ENCODE measurements at regions not wholly inside any gene's neighbourhood (a gene's known extent, or its start where the extent isn't known, plus 50 kb on each side); places are given as distances from the start of the nearest gene placed in this dataset.

- no peak for DNase-seq (ENCODE audit: low spot score)
These were observed 127.1 kb downstream of the NMUR2 start for GRCh38 chr5:152277936-152278335.

GRCh38 chr5:152274224-152274623 is 130.9 kb downstream of the NMUR2 start:
- H3K36me3 Mint-ChIP-seq (ENCODE audit: low read depth, unreplicated experiment): no peaks in the 10 kb centered on the region
- DNase-seq (ENCODE audit: low spot score): no peak
- peaks cover 13% of the 10 kb centered on the region for H3K4me1 Mint-ChIP-seq (ENCODE audit: unreplicated experiment)
- H3K9me3 Mint-ChIP-seq (ENCODE audit: unreplicated experiment): no peaks in the 10 kb centered on the region
- H3K27me3 Mint-ChIP-seq (ENCODE audit: unreplicated experiment): peaks cover 3% of the 10 kb centered on the region
- H3K4me3 Mint-ChIP-seq (ENCODE audit: unreplicated experiment): no peak overlapping the region
- no peak for TF ChIP-seq CTCF (IDR thresholded peaks at IDR 0.05; ENCODE audit: unreplicated experiment)
- no peak overlapping the region for H3K27ac Mint-ChIP-seq (ENCODE audit: unreplicated experiment)

More at GRCh38 chr5:152277936-152278335, 127.1 kb downstream of the NMUR2 start:
- H3K36me3 Mint-ChIP-seq (ENCODE audit: low read depth, unreplicated experiment): no peaks in the 10 kb centered on the region
- peaks cover 7% of the 10 kb centered on the region for H3K4me1 Mint-ChIP-seq (ENCODE audit: unreplicated experiment)
- H3K27ac Mint-ChIP-seq (ENCODE audit: unreplicated experiment): no peak overlapping the region
- H3K9me3 Mint-ChIP-seq (ENCODE audit: unreplicated experiment): no peaks in the 10 kb centered on the region
- no peak for TF ChIP-seq CTCF (IDR thresholded peaks at IDR 0.05; ENCODE audit: unreplicated experiment)
- peaks cover 1% of the 10 kb centered on the region for H3K27me3 Mint-ChIP-seq (ENCODE audit: unreplicated experiment)
- no peak overlapping the region for H3K4me3 Mint-ChIP-seq (ENCODE audit: unreplicated experiment)

- peaks cover 2% of the 10 kb centered on the region for H3K27me3 Mint-ChIP-seq (ENCODE audit: unreplicated experiment)
- peak; percentile 24 for DNase-seq (ENCODE audit: low spot score)
These were observed 133.7 kb downstream of the NMUR2 start for GRCh38 chr5:152271420-152271819.

GRCh38 chr5:152270096-152270495 is 135.0 kb downstream of the NMUR2 start:
- no peak for DNase-seq (ENCODE audit: low spot score)
- Mint-ChIP-seq H3K4me3 (ENCODE audit: unreplicated experiment) (no peak overlapping the region), H3K36me3 (ENCODE audit: low read depth, unreplicated experiment) (no peaks in the 10 kb centered on the region), H3K27me3 (ENCODE audit: unreplicated experiment) (peaks cover 2% of the 10 kb centered on the region), H3K4me1 (ENCODE audit: unreplicated experiment) (peaks cover 10% of the 10 kb centered on the region), H3K9me3 (ENCODE audit: unreplicated experiment) (no peaks in the 10 kb centered on the region), H3K27ac (ENCODE audit: unreplicated experiment) (no peak overlapping the region)
- no peak for TF ChIP-seq CTCF (IDR thresholded peaks at IDR 0.05; ENCODE audit: unreplicated experiment)

More at GRCh38 chr5:152271420-152271819, 133.7 kb downstream of the NMUR2 start:
- H3K36me3 Mint-ChIP-seq (ENCODE audit: low read depth, unreplicated experiment): no peaks in the 10 kb centered on the region
- TF ChIP-seq CTCF (IDR thresholded peaks at IDR 0.05; ENCODE audit: unreplicated experiment): no peak
- H3K4me3 Mint-ChIP-seq (ENCODE audit: unreplicated experiment): no peak overlapping the region
- no peaks in the 10 kb centered on the region for H3K9me3 Mint-ChIP-seq (ENCODE audit: unreplicated experiment)
- no peak overlapping the region for H3K27ac Mint-ChIP-seq (ENCODE audit: unreplicated experiment)
- peaks cover 10% of the 10 kb centered on the region for H3K4me1 Mint-ChIP-seq (ENCODE audit: unreplicated experiment)

- Mint-ChIP-seq H3K4me1 (ENCODE audit: unreplicated experiment) (peaks cover 10% of the 10 kb centered on the region), H3K27ac (ENCODE audit: unreplicated experiment) (no peak overlapping the region), H3K9me3 (ENCODE audit: unreplicated experiment) (no peaks in the 10 kb centered on the region), H3K27me3 (ENCODE audit: unreplicated experiment) (peaks cover 2% of the 10 kb centered on the region), H3K4me3 (ENCODE audit: unreplicated experiment) (no peak overlapping the region), H3K36me3 (ENCODE audit: low read depth, unreplicated experiment) (no peaks in the 10 kb centered on the region)
- TF ChIP-seq CTCF (IDR thresholded peaks at IDR 0.05; ENCODE audit: unreplicated experiment): no peak
- no peak for DNase-seq (ENCODE audit: low spot score)
These were observed 135.5 kb downstream of the NMUR2 start for GRCh38 chr5:152269533-152269932.

Measured in endothelial cell (in vitro differentiated cells).